Right lobe of liver (tissue), 4 donors: ENCODE measurements at regions not wholly inside any gene's neighbourhood (a gene's known extent, or its start where the extent isn't known, plus 50 kb on each side); places are given as distances from the start of the nearest gene placed in this dataset.

ENCODE experiments used
- CTCF ChIP-seq, 4 donors: fragments of 200-600 bp in 3 of 4; fragments of 450-650 bp in 1 of 4; IDR thresholded peaks; one replicate each; pipeline versions ENCODE4 v1.5.1 to v1.8.0; 2016 to 2022; ENCODE audit warnings: antibody characterized with exemption in 4 of 4, mild to moderate bottlenecking in 2 of 4
- POLR2A ChIP-seq: fragments of 450-650 bp; IDR thresholded peaks from one replicate; pipeline ENCODE4 v1.6.1; 2017; ENCODE audit warnings: antibody characterized with exemption, mild to moderate bottlenecking
- donor health status: DM: no; HTN: no; CAD: no.
- donor health status: DM: no; HTN: no; CAD: no.
- donor health status: DM: no; HTN: yes; CAD: no.

DNA sequence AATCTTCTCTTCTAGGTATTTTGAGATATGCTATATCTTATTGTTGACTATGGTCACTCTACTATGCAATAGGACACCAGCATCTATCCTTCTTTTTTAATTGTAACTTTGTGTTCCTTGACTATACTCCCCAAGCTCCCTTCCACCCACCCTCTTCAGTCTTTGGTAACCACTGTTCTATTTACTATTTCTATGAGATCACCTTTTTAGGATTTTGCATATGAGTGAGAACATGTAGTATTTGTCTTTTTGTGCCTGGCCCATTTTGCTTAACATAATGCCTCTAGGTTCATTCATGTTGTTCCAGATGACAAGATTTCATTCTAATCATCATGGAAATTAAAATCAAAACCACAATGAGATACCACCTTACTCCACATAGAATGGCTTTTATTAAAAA, 63.3 kb upstream of the BANK1 start:
- TF ChIP-seq CTCF (IDR thresholded peaks at IDR 0.05) (no peak), POLR2A (no peak)
